Neural progenitor cell (in vitro differentiated cells): ENCODE measurements at regions not wholly inside any gene's neighbourhood (a gene's known extent, or its start where the extent isn't known, plus 50 kb on each side); places are given as distances from the start of the nearest gene placed in this dataset.

Experiments used
- DNase-seq: peaks from one replicate; pipeline ENCODE4 v3.0.0-alpha.2; 2016; ENCODE audit warnings: low spot score
- H2AFZ ChIP-seq: fragments of 200-600 bp; sonication (generic); replicated peaks from 2 replicates; pipeline ENCODE4 v1.6.1; 2016; ENCODE audit warnings: antibody characterized with exemption
- H3F3A ChIP-seq: fragments of 200-600 bp; sonication (generic); 2 replicates; pipeline ENCODE4 v1.6.1; 2016; ENCODE audit warnings: antibody characterized with exemption, low read depth
- H3K27ac ChIP-seq: fragments of 200-600 bp; sonication (generic); 2 replicates; pipeline ENCODE4 v1.5.1; 2016; ENCODE audit warnings: mild to moderate bottlenecking
- H3K27me3 ChIP-seq: fragments of 200-600 bp; sonication (generic); 2 replicates; pipeline ENCODE4 v1.6.1; 2016; ENCODE audit warnings: mild to moderate bottlenecking, moderate library complexity
- H3K36me3 ChIP-seq: fragments of 200-600 bp; sonication (generic); 2 replicates; pipeline ENCODE4 v1.5.1; 2016
- H3K4me1 ChIP-seq: fragments of 200-600 bp; sonication (generic); 2 replicates; pipeline ENCODE4 v1.6.1; 2016; ENCODE audit warnings: mixed run types
- H3K4me2 ChIP-seq: fragments of 200-600 bp; sonication (generic); 2 replicates; pipeline ENCODE4 v1.6.1; 2016
- H3K4me3 ChIP-seq: fragments of 200-600 bp; sonication (generic); 2 replicates; pipeline ENCODE4 v1.5.1; 2016
- H3K79me2 ChIP-seq: fragments of 200-600 bp; sonication (generic); 2 replicates; pipeline ENCODE4 v1.6.1; 2016; ENCODE audit warnings: low read depth
- H3K9ac ChIP-seq: fragments of 200-600 bp; sonication (generic); 2 replicates; pipeline ENCODE4 v1.6.1; 2016
- H3K9me3 ChIP-seq: fragments of 200-600 bp; sonication (generic); 2 replicates; pipeline ENCODE4 v1.5.1; 2016; ENCODE audit warnings: low read depth
- H4K20me1 ChIP-seq: fragments of 200-600 bp; sonication (generic); 2 replicates; pipeline ENCODE4 v1.6.1; 2016; ENCODE audit warnings: low read depth
- H3K27ac Mint-ChIP-seq: 3 replicates; pipeline ENCODE4 v1.8.0; 2021; ENCODE audit warnings: mixed read lengths
- H3K27me3 Mint-ChIP-seq: 2 replicates; pipeline ENCODE4 v1.8.0; 2022; ENCODE audit warnings: low read depth, mild to moderate bottlenecking, inconsistent platforms, moderate library complexity, mixed read lengths; ENCODE audit not compliant: insufficient read depth
- H3K36me3 Mint-ChIP-seq: 3 replicates; pipeline ENCODE4 v1.8.0; 2021; ENCODE audit warnings: mixed read lengths
- H3K4me1 Mint-ChIP-seq: 3 replicates; pipeline ENCODE4 v1.8.0; 2021; ENCODE audit warnings: mixed read lengths
- H3K4me3 Mint-ChIP-seq: 3 replicates; pipeline ENCODE4 v1.8.0; 2021; ENCODE audit warnings: mild to moderate bottlenecking, moderate library complexity, mixed read lengths
- H3K9me3 Mint-ChIP-seq: 3 replicates; pipeline ENCODE4 v1.8.0; 2020; ENCODE audit warnings: mixed read lengths
- EZH2 ChIP-seq: fragments of 200-600 bp; sonication (generic); IDR thresholded peaks from 2 replicates; pipeline ENCODE4 v1.6.1; 2017; ENCODE audit warnings: antibody characterized with exemption, mild to moderate bottlenecking, moderate library complexity
- EZH2phosphoT487 ChIP-seq: fragments of 200-600 bp; sonication (generic); IDR thresholded peaks from 2 replicates; pipeline ENCODE4 v1.6.1; 2017; ENCODE audit warnings: antibody characterized with exemption
- TF ChIP-seq, protein P1 (sequence below): fragments of 200-600 bp; sonication (generic); IDR thresholded peaks from 2 replicates; pipeline ENCODE4 v1.5.1; 2017; ENCODE audit warnings: antibody characterized with exemption, mild to moderate bottlenecking

DNA sequence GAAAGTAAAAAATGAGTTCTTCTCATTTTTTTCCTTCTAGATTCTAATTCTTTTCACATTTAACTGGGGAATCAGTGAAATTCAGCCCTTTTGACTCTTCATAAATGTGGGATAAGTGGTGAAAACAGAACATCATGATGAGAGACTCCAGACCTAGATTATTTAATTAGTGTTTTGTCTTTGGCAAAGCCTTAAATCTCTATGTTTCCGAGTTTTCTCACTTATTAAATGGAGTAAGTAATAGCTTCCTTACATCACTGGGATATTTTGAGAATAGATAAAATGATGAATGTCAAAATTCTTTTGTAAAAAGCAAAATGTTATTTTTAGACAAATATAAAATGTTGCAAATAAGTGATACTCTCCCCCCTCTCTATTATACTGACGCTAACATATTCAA, 468.6 kb upstream of the ARRDC3 start:
- no peak overlapping the region for H3K4me3 ChIP-seq
- H3K9me3 Mint-ChIP-seq: no peaks in the 10 kb centered on the region
- H4K20me1 ChIP-seq: no peaks in the 10 kb centered on the region
- H3F3A ChIP-seq: no peaks in the 10 kb centered on the region
- TF ChIP-seq EZH2 (no peak), EZH2phosphoT487 (no peak)
- TF ChIP-seq, protein P1, sequence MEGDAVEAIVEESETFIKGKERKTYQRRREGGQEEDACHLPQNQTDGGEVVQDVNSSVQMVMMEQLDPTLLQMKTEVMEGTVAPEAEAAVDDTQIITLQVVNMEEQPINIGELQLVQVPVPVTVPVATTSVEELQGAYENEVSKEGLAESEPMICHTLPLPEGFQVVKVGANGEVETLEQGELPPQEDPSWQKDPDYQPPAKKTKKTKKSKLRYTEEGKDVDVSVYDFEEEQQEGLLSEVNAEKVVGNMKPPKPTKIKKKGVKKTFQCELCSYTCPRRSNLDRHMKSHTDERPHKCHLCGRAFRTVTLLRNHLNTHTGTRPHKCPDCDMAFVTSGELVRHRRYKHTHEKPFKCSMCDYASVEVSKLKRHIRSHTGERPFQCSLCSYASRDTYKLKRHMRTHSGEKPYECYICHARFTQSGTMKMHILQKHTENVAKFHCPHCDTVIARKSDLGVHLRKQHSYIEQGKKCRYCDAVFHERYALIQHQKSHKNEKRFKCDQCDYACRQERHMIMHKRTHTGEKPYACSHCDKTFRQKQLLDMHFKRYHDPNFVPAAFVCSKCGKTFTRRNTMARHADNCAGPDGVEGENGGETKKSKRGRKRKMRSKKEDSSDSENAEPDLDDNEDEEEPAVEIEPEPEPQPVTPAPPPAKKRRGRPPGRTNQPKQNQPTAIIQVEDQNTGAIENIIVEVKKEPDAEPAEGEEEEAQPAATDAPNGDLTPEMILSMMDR: no peak
- H3K79me2 ChIP-seq: no peaks in the 10 kb centered on the region
- H3K36me3 Mint-ChIP-seq: no peaks in the 10 kb centered on the region
- no peaks in the 10 kb centered on the region for H3K27me3 Mint-ChIP-seq
- H3K4me3 Mint-ChIP-seq: no peak overlapping the region
- no peak overlapping the region for H3K4me2 ChIP-seq
- no peak overlapping the region for H3K27ac Mint-ChIP-seq
- H3K9ac ChIP-seq: no peak overlapping the region
- no peaks in the 10 kb centered on the region for H3K9me3 ChIP-seq
- H2AFZ ChIP-seq: no peak overlapping the region
- peaks cover 7% of the 10 kb centered on the region for H3K4me1 ChIP-seq
- H3K27ac ChIP-seq: no peak overlapping the region
- H3K4me1 Mint-ChIP-seq: peaks cover 18% of the 10 kb centered on the region
- H3K27me3 ChIP-seq: no peaks in the 10 kb centered on the region
- no peak for DNase-seq
- H3K36me3 ChIP-seq: no peaks in the 10 kb centered on the region

GRCh38 chr5:91850031-91850430, 466.9 kb upstream of the ARRDC3 start:
- H3K79me2 ChIP-seq: no peaks in the 10 kb centered on the region

GRCh38 chr5:91849069-91849468, 466.0 kb upstream of the ARRDC3 start:
- no peaks in the 10 kb centered on the region for H3K36me3 ChIP-seq
- H3F3A ChIP-seq: no peaks in the 10 kb centered on the region
- no peaks in the 10 kb centered on the region for H3K27me3 ChIP-seq
- peaks cover 5% of the 10 kb centered on the region for H3K4me1 ChIP-seq
- no peak overlapping the region for H3K4me3 ChIP-seq
- no peak for TF ChIP-seq EZH2
- TF ChIP-seq, protein P1: no peak
- no peak overlapping the region for H3K27ac ChIP-seq
- no peaks in the 10 kb centered on the region for H4K20me1 ChIP-seq
- H3K4me1 Mint-ChIP-seq: peaks cover 18% of the 10 kb centered on the region
- peak; percentile 20 for DNase-seq
- H3K27ac Mint-ChIP-seq: no peak overlapping the region
- no peaks in the 10 kb centered on the region for H3K9me3 Mint-ChIP-seq
- H3K36me3 Mint-ChIP-seq: no peaks in the 10 kb centered on the region
- no peak overlapping the region for H3K9ac ChIP-seq
- no peaks in the 10 kb centered on the region for H3K79me2 ChIP-seq
- H3K9me3 ChIP-seq: no peaks in the 10 kb centered on the region
- H2AFZ ChIP-seq: peak overlapping the region; percentile 2
- no peaks in the 10 kb centered on the region for H3K27me3 Mint-ChIP-seq
- H3K4me2 ChIP-seq: no peak overlapping the region
- H3K4me3 Mint-ChIP-seq: no peak overlapping the region

More at GRCh38 chr5:91850031-91850430, 466.9 kb upstream of the ARRDC3 start:
- Histone ChIP-seq H3K4me1 (peaks cover 5% of the 10 kb centered on the region), H3F3A (no peaks in the 10 kb centered on the region), H3K9ac (no peak overlapping the region), H3K4me3 (no peak overlapping the region), H3K27ac (no peak overlapping the region), H3K36me3 (no peaks in the 10 kb centered on the region), H3K27me3 (no peaks in the 10 kb centered on the region), H4K20me1 (no peaks in the 10 kb centered on the region), H3K9me3 (no peaks in the 10 kb centered on the region), H2AFZ (no peak overlapping the region), H3K4me2 (no peak overlapping the region)
- Mint-ChIP-seq H3K9me3 (no peaks in the 10 kb centered on the region), H3K27me3 (no peaks in the 10 kb centered on the region), H3K4me3 (no peak overlapping the region), H3K4me1 (peaks cover 18% of the 10 kb centered on the region), H3K36me3 (no peaks in the 10 kb centered on the region), H3K27ac (no peak overlapping the region)
- TF ChIP-seq EZH2 (no peak), EZH2phosphoT487 (no peak)
- TF ChIP-seq, protein P1: no peak
- DNase-seq: no peak
